ENCODE measurements at regions not wholly inside any gene's neighbourhood (a gene's known extent, or its start where the extent isn't known, plus 50 kb on each side); places are given as distances from the start of the nearest gene placed in this dataset.

GRCh38 chr5:139741823-139742172 is 53.8 kb upstream of the PSD2 start:
- Histone ChIP-seq H3K4me1 (ENCODE audit: control insufficient read depth in 4 of 4, insufficient read depth in 4 of 4, low read length in 3 of 4) (peaks cover 2 to 8% (median 3%) of the 10 kb centered on the region in 4 donors), H3K27me3 (ENCODE audit: control insufficient read depth in 4 of 4, insufficient read depth in 4 of 4, low read length in 3 of 4) (no peaks in the 10 kb centered on the region), H3K36me3 (ENCODE audit: control insufficient read depth in 4 of 4, insufficient read depth in 3 of 4, low read depth in 1 of 4, low read length in 3 of 4) (no peaks in the 10 kb centered on the region), H3K9me3 (ENCODE audit: control insufficient read depth in 4 of 4, low read length in 3 of 4) (no peaks in the 10 kb centered on the region), H3K9ac (ENCODE audit: low read depth in 1 of 2, low read length in 2 of 2) (no peak overlapping the region), H3K4me3 (ENCODE audit: low read depth in 1 of 3, low read length in 3 of 3) (no peak overlapping the region), H3K27ac (ENCODE audit: low read depth in 1 of 2, low read length in 2 of 2) (no peak overlapping the region)
- DNase-seq (ENCODE audit: low spot score) = no peak
- 88% methylated on average over 3 of the region's 3 CpGs for WGBS
- TF ChIP-seq ATF3 (IDR thresholded peaks at IDR 0.05) (no peak), FOXA1 (IDR thresholded peaks at IDR 0.05) (no peak), GABPA (IDR thresholded peaks at IDR 0.05 in 1 of 2, conservative IDR thresholded peaks at IDR 0.05 in 1 of 2) (no peak), HNF4A (conservative IDR thresholded peaks at IDR 0.05) (no peak), RXRA (IDR thresholded peaks at IDR 0.05) (no peak), MAX (IDR thresholded peaks at IDR 0.05) (no peak), SP1 (IDR thresholded peaks at IDR 0.05) (no peak), REST (IDR thresholded peaks at IDR 0.05) (no peak), NR2F2 (IDR thresholded peaks at IDR 0.05) (no peak)

- H3K36me3 ChIP-seq (ENCODE audit: control insufficient read depth in 4 of 4, insufficient read depth in 3 of 4, low read depth in 1 of 4, low read length in 3 of 4) = no peaks in the 10 kb centered on the region
- H3K4me3 ChIP-seq (ENCODE audit: low read depth in 1 of 3, low read length in 3 of 3) = no peak overlapping the region
- H3K9ac ChIP-seq (ENCODE audit: low read depth in 1 of 2, low read length in 2 of 2) = no peak overlapping the region
- no peak for DNase-seq (ENCODE audit: low spot score)
- no peaks in the 10 kb centered on the region for H3K27me3 ChIP-seq (ENCODE audit: control insufficient read depth in 4 of 4, insufficient read depth in 4 of 4, low read length in 3 of 4)
- H3K4me1 ChIP-seq (ENCODE audit: control insufficient read depth in 4 of 4, insufficient read depth in 4 of 4, low read length in 3 of 4) = peaks cover 4 to 14% (median 7%) of the 10 kb centered on the region in 4 donors
- WGBS = 94% methylated on average over 14 of the region's 14 CpGs
- no peak for TF ChIP-seq ATF3 (IDR thresholded peaks at IDR 0.05)
- no peak for TF ChIP-seq YY1 (IDR thresholded peaks at IDR 0.05)
- no peak for TF ChIP-seq HNF4A (conservative IDR thresholded peaks at IDR 0.05)
- no peak for TF ChIP-seq SP1 (IDR thresholded peaks at IDR 0.05)
- TF ChIP-seq RXRA (IDR thresholded peaks at IDR 0.05) = no peak
- no peak for TF ChIP-seq FOXA2 (IDR thresholded peaks at IDR 0.05)
- TF ChIP-seq CTCF (IDR thresholded peaks at IDR 0.05; ENCODE audit: low read depth, low read length, missing input control) = no peak
- TF ChIP-seq FOXA1 (IDR thresholded peaks at IDR 0.05) = no peak
- TF ChIP-seq MAX (IDR thresholded peaks at IDR 0.05) = no peak
- TF ChIP-seq NR2F2 (IDR thresholded peaks at IDR 0.05) = no peak
- TF ChIP-seq JUND (IDR thresholded peaks at IDR 0.05) = no peak
- TF ChIP-seq HNF4G (IDR thresholded peaks at IDR 0.05) = no peak
- TF ChIP-seq RAD21 (IDR thresholded peaks at IDR 0.05) = no peak
- no peak for TF ChIP-seq REST (IDR thresholded peaks at IDR 0.05)
- TF ChIP-seq ZBTB33 (IDR thresholded peaks at IDR 0.05) = no peak
- TF ChIP-seq TAF1 (conservative IDR thresholded peaks at IDR 0.05) = no peak
- TF ChIP-seq GABPA (IDR thresholded peaks at IDR 0.05 in 1 of 2, conservative IDR thresholded peaks at IDR 0.05 in 1 of 2) = no peak
- TF ChIP-seq EGR1 (IDR thresholded peaks at IDR 0.05; ENCODE audit: low read depth in 2 of 2) = no peak
- H3K9me3 ChIP-seq (ENCODE audit: control insufficient read depth in 4 of 4, low read length in 3 of 4) = no peaks in the 10 kb centered on the region
- H3K27ac ChIP-seq (ENCODE audit: low read depth in 1 of 2, low read length in 2 of 2) = no peak overlapping the region
These were observed 53.3 kb upstream of the PSD2 start for GRCh38 chr5:139742173-139742903.
